ENCODE measurements at regions not wholly inside any gene's neighbourhood (a gene's known extent, or its start where the extent isn't known, plus 50 kb on each side); places are given as distances from the start of the nearest gene placed in this dataset.

GRCh38 chr6:78427386-78427785, 440.0 kb upstream of the IRAK1BP1 start:
- TF ChIP-seq POLR2A (IDR thresholded peaks at IDR 0.05; ENCODE audit: borderline replicate concordance, extremely low read depth, insufficient read depth, insufficient read length), result no peak
- TF ChIP-seq CTCF (IDR thresholded peaks at IDR 0.05 in 2 of 3, conservative IDR thresholded peaks at IDR 0.05 in 1 of 3; ENCODE audit: borderline replicate concordance in 1 of 3, insufficient read depth in 1 of 3, low read depth in 2 of 3, low read length in 2 of 3), result no peak
- no peak for TF ChIP-seq POLR2AphosphoS5 (IDR thresholded peaks at IDR 0.05; ENCODE audit: low read depth, low read length)
- no peak for TF ChIP-seq YY1 (IDR thresholded peaks at IDR 0.05; ENCODE audit: extremely low read depth, insufficient replicate concordance, low read depth, low read length)
- no peak for TF ChIP-seq ATF3 (IDR thresholded peaks at IDR 0.05)
- no peak for TF ChIP-seq EZH2phosphoT487 (IDR thresholded peaks at IDR 0.05; ENCODE audit: borderline replicate concordance)
- no peak for TF ChIP-seq JUND (IDR thresholded peaks at IDR 0.05)
- no peak for TF ChIP-seq RAD21 (IDR thresholded peaks at IDR 0.05; ENCODE audit: low read depth)
- TF ChIP-seq TCF7L2 (IDR thresholded peaks at IDR 0.05; ENCODE audit: borderline replicate concordance, extremely low read depth, insufficient read depth, insufficient read length), result no peak
- no peak for TF ChIP-seq ELF1 (IDR thresholded peaks at IDR 0.05; ENCODE audit: borderline replicate concordance, low read depth)
- TF ChIP-seq, protein P1, sequence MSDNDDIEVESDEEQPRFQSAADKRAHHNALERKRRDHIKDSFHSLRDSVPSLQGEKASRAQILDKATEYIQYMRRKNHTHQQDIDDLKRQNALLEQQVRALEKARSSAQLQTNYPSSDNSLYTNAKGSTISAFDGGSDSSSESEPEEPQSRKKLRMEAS (IDR thresholded peaks at IDR 0.05), result no peak
- no peak for TF ChIP-seq ZFX (IDR thresholded peaks at IDR 0.05)
- no peak for TF ChIP-seq SP1 (IDR thresholded peaks at IDR 0.05; ENCODE audit: low read depth)
